ENCODE measurements at regions not wholly inside any gene's neighbourhood (a gene's known extent, or its start where the extent isn't known, plus 50 kb on each side); places are given as distances from the start of the nearest gene placed in this dataset.

DNA sequence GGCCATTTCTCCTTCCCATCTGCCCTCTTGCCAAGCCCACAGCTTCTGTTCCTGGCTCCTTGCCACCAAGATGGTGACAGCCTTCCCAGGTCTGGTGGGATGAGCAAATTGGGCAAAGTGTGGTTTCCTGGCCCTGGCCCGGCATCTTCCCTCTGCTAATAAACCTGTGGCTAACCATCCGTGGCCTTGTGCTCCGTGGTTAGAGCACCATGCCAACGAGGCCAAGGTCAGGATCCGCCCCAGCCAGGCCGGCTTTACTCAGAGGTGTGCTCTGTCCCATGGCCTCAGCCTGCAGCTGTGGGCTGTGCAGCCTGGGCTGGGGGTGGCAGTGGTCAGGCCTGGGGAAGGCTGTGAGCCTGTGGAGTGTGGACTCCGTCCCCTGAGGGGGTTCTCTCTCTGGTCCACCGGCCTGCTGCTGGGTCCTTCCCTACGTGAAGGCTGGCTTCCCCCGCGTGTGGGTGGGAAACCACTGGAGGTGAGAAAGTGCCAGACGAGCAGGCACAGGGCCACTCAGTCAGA lies 117.4 kb downstream of the VEGFA start (continued):
- peak; percentile 76; the same call in 1 of the 2 replicates for TF ChIP-seq ZNF691 (CRISPR knock-in tag; IDR thresholded peaks at IDR 0.05; ENCODE audit: borderline replicate concordance, low read depth)
- TF ChIP-seq HINFP (CRISPR knock-in tag; IDR thresholded peaks at IDR 0.05; ENCODE audit: low read depth), result peak; percentile 79
- TF ChIP-seq ZSCAN25 (CRISPR knock-in tag; IDR thresholded peaks at IDR 0.05), result 0 out of 2 replicates have a peak, but pooled peaks have one; percentile 56
- TF ChIP-seq, protein P1, sequence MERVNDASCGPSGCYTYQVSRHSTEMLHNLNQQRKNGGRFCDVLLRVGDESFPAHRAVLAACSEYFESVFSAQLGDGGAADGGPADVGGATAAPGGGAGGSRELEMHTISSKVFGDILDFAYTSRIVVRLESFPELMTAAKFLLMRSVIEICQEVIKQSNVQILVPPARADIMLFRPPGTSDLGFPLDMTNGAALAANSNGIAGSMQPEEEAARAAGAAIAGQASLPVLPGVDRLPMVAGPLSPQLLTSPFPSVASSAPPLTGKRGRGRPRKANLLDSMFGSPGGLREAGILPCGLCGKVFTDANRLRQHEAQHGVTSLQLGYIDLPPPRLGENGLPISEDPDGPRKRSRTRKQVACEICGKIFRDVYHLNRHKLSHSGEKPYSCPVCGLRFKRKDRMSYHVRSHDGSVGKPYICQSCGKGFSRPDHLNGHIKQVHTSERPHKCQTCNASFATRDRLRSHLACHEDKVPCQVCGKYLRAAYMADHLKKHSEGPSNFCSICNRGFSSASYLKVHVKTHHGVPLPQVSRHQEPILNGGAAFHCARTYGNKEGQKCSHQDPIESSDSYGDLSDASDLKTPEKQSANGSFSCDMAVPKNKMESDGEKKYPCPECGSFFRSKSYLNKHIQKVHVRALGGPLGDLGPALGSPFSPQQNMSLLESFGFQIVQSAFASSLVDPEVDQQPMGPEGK (CRISPR knock-in tag; IDR thresholded peaks at IDR 0.05), result peak; percentile 71
- TF ChIP-seq GATA4 (IDR thresholded peaks at IDR 0.05; ENCODE audit: borderline replicate concordance, low read depth), result no peak
- peak; percentile 65 for TF ChIP-seq PHF21A (CRISPR knock-in tag; IDR thresholded peaks at IDR 0.05)
- TF ChIP-seq ZBTB7B (CRISPR knock-in tag; IDR thresholded peaks at IDR 0.05), result no peak
- TF ChIP-seq, protein P2, sequence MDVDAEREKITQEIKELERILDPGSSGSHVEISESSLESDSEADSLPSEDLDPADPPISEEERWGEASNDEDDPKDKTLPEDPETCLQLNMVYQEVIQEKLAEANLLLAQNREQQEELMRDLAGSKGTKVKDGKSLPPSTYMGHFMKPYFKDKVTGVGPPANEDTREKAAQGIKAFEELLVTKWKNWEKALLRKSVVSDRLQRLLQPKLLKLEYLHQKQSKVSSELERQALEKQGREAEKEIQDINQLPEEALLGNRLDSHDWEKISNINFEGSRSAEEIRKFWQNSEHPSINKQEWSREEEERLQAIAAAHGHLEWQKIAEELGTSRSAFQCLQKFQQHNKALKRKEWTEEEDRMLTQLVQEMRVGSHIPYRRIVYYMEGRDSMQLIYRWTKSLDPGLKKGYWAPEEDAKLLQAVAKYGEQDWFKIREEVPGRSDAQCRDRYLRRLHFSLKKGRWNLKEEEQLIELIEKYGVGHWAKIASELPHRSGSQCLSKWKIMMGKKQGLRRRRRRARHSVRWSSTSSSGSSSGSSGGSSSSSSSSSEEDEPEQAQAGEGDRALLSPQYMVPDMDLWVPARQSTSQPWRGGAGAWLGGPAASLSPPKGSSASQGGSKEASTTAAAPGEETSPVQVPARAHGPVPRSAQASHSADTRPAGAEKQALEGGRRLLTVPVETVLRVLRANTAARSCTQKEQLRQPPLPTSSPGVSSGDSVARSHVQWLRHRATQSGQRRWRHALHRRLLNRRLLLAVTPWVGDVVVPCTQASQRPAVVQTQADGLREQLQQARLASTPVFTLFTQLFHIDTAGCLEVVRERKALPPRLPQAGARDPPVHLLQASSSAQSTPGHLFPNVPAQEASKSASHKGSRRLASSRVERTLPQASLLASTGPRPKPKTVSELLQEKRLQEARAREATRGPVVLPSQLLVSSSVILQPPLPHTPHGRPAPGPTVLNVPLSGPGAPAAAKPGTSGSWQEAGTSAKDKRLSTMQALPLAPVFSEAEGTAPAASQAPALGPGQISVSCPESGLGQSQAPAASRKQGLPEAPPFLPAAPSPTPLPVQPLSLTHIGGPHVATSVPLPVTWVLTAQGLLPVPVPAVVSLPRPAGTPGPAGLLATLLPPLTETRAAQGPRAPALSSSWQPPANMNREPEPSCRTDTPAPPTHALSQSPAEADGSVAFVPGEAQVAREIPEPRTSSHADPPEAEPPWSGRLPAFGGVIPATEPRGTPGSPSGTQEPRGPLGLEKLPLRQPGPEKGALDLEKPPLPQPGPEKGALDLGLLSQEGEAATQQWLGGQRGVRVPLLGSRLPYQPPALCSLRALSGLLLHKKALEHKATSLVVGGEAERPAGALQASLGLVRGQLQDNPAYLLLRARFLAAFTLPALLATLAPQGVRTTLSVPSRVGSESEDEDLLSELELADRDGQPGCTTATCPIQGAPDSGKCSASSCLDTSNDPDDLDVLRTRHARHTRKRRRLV (CRISPR knock-in tag; IDR thresholded peaks at IDR 0.05), result no peak
- peak; percentile 65; the same call in 1 of the 2 replicates for TF ChIP-seq MIER3 (CRISPR knock-in tag; IDR thresholded peaks at IDR 0.05; ENCODE audit: borderline replicate concordance)
- no peak for TF ChIP-seq CENPX (CRISPR knock-in tag; IDR thresholded peaks at IDR 0.05)
- TF ChIP-seq AKAP8 (CRISPR knock-in tag; IDR thresholded peaks at IDR 0.05), result 0 out of 2 replicates have a peak, but pooled peaks have one; percentile 34
- TF ChIP-seq ZNF619 (CRISPR knock-in tag; IDR thresholded peaks at IDR 0.05), result no peak
- peak; percentile 76; the same call in 1 of the 2 replicates for TF ChIP-seq ZNF292 (CRISPR knock-in tag; IDR thresholded peaks at IDR 0.05; ENCODE audit: borderline replicate concordance, low read depth)
- TF ChIP-seq SETDB1 (CRISPR knock-in tag; IDR thresholded peaks at IDR 0.05; ENCODE audit: borderline replicate concordance), result no peak
- TF ChIP-seq, protein P3, sequence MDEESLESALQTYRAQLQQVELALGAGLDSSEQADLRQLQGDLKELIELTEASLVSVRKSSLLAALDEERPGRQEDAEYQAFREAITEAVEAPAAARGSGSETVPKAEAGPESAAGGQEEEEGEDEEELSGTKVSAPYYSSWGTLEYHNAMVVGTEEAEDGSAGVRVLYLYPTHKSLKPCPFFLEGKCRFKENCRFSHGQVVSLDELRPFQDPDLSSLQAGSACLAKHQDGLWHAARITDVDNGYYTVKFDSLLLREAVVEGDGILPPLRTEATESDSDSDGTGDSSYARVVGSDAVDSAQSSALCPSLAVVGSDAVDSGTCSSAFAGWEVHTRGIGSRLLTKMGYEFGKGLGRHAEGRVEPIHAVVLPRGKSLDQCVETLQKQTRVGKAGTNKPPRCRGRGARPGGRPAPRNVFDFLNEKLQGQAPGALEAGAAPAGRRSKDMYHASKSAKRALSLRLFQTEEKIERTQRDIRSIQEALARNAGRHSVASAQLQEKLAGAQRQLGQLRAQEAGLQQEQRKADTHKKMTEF (CRISPR knock-in tag; IDR thresholded peaks at IDR 0.05), result peak; percentile 38; the same call in 1 of the 2 replicates
- peak; percentile 72 for TF ChIP-seq ZFY (CRISPR knock-in tag; IDR thresholded peaks at IDR 0.05)
